ENCODE measurements at regions not wholly inside any gene's neighbourhood (a gene's known extent, or its start where the extent isn't known, plus 50 kb on each side); places are given as distances from the start of the nearest gene placed in this dataset.

GRCh38 chr12:92292016-92292415, 146.4 kb upstream of the BTG1 start:
- TF ChIP-seq POLR2AphosphoS5 (IDR thresholded peaks at IDR 0.05) (no peak), POLR2A (IDR thresholded peaks at IDR 0.05) (no peak), CTCF (IDR thresholded peaks at IDR 0.05) (no peak)
